ENCODE measurements at regions not wholly inside any gene's neighbourhood (a gene's known extent, or its start where the extent isn't known, plus 50 kb on each side); places are given as distances from the start of the nearest gene placed in this dataset.
"Not testable (repeated sequence)": the region's sequence is repeated elsewhere in the genome, so short reads cannot be mapped to it uniquely, and the experiment has no call there.

GRCh38 chr4:118435415-118435814 is 82.6 kb upstream of the PRSS12 start:
- not testable (repeated sequence) for TF ChIP-seq CTCF (IDR thresholded peaks at IDR 0.05; ENCODE audit: control extremely low read depth in 1 of 3, insufficient read depth in 1 of 3, low read depth in 1 of 3, low read length in 3 of 3); HDAC2 (IDR thresholded peaks at IDR 0.05; ENCODE audit: borderline replicate concordance in 1 of 2, low read depth in 2 of 2, low read length in 2 of 2); SP1 (IDR thresholded peaks at IDR 0.05; ENCODE audit: low read depth, low read length); POLR2AphosphoS5 (IDR thresholded peaks at IDR 0.05; ENCODE audit: low read depth, low read length); RFX5 (IDR thresholded peaks at IDR 0.05; ENCODE audit: borderline replicate concordance, low read depth, low read length); RAD21 (IDR thresholded peaks at IDR 0.05 in 1 of 2, conservative IDR thresholded peaks at IDR 0.05 in 1 of 2; ENCODE audit: low read depth in 2 of 2, low read length in 2 of 2); HDAC6 (IDR thresholded peaks at IDR 0.05; ENCODE audit: low read depth, low read length); POLR2A (IDR thresholded peaks at IDR 0.05; ENCODE audit: control extremely low read depth in 1 of 2, low read depth in 2 of 2, low read length in 2 of 2); EZH2 (IDR thresholded peaks at IDR 0.05; ENCODE audit: low read depth, low read length, severe bottlenecking); ATF3 (IDR thresholded peaks at IDR 0.05; ENCODE audit: insufficient read depth, low read depth, low read length)
